GM21825 (cell line): ENCODE measurements at regions not wholly inside any gene's neighbourhood (a gene's known extent, or its start where the extent isn't known, plus 50 kb on each side); places are given as distances from the start of the nearest gene placed in this dataset.

Source experiments
- ATAC-seq: cut with Tn5 transposase; IDR thresholded peaks from one replicate; pipeline ENCODE4 v1.9.1; 2021; ENCODE audit warnings: mild to moderate bottlenecking, moderate library complexity; ENCODE audit not compliant: unreplicated experiment

DNA sequence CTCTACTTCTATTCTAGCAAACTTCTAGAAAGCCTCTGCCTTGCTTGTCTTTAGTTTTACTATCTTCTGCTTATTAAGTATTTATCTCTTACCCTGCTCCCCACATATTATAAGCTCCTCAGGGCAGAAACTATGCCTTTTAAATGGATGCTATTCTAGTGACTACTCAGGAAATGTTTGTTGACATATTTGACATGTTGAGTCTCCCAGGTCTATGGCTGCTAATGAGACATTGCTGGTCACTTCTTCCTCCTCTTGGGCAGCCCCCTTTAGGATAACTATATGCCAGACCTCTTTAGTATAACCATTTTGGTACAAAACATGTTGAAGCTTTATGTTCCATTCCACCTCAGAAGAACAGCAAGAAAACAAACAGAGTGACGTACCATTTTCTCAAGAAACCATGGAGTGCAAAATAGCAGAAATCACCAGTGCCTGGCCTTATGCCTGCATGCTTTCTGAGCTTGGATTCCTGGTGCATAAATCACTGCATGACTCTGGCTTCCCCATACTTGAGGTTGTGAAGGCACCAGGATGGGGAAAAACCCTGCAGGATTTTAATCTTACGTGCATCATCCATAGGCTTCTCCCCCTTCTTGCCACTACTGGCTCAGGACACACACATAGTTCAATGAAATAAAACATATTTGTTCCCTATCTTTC is 202.6 kb downstream of the TMX1 start:
- ATAC-seq, result no peak

DNA sequence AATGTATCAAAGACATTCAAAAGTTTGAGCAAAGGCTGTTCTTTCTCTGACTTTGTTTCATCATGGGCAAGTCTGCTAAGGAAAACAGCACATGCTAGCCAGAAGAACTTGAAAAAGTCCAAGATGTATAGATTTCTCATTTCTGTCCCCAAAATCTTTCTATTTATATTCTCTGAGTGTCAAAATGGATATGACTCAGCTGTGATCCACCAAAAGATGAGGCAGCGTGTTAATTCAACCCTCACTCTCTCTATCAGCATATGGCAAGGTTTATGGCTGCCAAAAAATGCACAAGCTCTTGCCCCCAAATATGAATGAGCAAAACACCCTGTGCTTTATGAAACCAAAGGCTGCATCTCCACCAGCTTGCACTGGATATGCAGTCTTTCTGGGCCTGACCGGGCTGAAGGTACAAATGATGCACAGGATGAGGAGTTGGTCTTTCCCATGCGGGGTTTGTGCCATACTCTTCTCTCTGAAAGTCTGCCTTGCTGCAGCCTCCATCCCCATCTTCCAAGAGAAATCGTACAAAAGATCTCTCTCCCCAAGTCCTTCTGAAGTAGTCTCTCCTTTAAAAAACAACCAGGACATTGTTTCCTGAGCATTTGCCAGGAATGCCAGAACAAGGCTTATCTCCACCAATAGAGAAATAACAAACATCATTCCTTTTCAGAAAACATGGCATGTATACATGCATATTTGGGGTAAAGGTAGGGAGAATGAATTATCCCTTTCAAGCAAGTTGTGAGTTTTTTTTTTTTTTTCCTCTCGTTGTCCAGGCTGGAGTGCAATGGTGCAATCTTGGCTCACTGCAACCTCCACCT is 203.4 kb downstream of the TMX1 start:
- ATAC-seq, result no peak

DNA sequence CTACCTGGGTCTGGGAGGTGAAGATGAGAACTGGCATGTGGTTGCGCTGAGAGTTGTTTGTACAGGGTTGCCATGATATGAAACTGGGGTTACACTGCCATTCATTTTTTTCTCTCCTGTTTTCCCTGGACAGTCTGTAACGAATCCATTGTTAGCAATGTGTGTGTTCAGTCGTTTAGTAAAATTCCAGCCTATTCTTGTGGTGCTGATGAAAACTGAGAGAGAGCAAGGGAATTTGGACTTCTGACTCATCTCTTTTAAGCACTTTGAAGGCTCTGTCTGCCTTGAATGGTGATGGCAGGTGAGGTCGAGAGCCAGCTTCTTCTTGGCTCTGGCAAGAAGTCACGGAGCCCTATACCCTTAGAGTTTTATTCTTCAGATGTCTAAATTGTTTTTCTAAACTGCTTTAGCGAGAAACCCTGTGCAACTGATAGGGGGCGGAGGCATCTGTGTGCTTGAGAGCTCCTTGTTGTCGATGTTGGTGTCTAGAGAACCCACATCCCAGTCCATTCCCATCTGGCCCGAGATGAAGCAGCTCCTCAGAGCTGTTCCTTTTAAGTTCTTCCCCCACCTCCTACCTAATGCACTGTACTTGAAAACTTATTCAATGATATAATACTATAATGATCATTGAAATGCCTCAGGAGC is 204.4 kb downstream of the TMX1 start:
- ATAC-seq, result no peak

DNA sequence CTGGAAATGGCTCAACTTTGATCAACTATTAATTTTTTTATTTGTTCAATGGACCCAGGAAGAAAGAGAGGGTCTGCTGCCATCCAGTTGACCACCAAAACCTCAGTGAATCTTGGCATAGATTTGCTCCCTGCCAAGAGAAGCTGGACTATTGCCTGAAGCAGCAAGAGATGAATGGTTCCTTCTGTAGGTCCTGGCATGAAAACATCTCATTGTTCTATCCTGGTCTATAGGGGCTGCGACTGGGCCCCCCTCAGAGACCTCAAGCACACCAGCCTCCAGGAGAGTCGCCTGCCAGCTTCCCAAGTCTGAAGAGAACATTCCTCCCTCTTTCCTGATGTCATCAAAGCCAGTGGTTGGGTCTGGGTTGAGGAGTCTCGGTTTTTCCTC is 204.9 kb downstream of the TMX1 start:
- no peak for ATAC-seq

DNA sequence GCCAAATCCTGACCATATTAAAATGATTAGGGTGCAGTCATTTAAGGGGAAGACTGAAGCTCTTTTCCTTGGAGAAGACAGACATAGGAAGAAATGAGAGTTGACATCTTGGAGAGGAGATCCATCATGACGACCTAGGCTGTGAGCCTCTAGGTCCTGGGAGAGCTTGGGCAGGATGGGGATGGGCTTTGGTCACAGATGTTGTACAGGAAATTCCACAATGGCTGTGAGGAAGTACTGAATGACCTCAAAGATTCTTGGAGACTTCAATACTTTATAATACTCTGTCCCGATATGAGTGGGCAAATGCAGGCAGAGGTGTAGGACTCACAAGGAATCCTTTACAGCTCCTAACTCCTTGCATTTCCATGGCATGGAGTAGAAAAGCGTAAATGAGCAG is 204.9 kb upstream of the FRMD6 start:
- no peak for ATAC-seq

DNA sequence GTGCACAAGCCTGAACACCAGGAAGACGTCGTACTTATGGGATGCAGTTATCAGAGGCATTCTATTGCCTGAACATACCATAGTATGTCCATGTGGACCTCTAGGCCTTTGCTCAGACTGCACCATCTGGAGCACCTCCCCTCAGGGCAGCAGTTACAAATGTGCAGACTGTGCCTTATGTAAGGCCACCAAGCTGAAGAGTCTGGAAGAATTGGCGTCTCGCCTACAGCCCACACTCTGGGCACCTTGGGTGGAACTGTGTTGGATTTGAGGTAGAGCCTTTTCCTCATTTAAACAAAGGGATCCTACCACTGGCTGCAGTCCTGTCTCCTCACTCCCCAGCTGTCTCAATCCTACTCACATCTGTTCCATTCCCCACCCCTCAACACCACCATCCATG is 204.3 kb upstream of the FRMD6 start:
- no peak for ATAC-seq

DNA sequence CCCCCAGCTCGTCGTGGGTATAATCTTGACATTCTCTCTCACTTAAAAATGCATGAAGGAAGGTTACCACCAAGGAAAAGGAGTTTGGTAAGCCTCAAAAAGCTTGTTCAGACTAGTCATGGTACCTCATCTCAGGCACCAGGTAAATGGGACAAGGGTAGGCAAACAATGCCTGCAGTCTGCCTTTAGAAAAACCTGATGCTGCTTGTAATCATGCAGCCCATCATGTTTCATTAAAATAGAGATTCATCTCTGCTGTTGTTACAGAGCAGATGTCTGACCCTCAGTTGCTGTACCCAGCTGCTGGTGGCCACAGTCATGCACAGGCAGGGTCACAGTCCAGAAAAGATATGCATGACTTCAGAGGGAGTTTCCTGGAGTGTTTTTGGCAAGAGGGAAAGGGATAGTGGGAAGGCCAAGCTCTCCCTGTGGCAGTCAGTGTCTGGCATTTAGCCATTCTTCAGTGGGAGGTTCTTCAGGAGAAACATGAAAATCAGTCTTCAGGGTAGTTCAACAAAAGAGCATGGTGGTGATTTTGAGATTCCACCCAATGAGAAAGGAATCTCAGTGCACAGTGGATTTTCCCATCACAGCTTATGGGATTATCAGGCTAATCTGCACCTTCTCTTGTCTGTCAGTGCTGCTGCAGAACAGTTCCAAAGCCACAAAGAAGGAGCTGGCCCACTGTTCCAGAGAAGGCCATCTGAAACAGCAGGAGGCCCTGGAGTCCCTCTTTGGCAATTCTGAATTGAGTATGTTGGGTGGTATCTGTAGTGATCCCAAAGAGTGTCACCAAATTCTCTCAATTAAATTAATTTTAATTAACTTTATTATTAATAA is 202.7 kb upstream of the FRMD6 start:
- ATAC-seq, result no peak

DNA sequence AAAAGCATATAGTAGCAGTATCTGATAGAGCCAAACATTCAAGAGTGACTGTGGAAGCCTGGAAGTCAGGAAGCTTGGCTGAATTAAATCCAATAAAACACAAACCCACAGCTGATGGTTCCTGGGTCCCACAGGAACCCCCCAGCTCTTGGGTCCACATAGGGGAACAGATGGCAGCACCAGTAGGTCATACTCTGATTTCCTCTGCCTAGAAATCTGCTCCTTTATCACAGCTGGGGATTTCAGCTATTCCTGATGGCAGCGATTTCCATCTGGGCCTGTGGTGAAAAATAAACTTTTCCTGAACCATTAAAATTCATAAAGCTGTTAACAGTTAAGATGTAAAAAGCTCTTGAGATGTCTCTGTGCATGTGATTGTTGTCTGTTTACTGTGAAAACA is 202.0 kb upstream of the FRMD6 start:
- no peak for ATAC-seq

DNA sequence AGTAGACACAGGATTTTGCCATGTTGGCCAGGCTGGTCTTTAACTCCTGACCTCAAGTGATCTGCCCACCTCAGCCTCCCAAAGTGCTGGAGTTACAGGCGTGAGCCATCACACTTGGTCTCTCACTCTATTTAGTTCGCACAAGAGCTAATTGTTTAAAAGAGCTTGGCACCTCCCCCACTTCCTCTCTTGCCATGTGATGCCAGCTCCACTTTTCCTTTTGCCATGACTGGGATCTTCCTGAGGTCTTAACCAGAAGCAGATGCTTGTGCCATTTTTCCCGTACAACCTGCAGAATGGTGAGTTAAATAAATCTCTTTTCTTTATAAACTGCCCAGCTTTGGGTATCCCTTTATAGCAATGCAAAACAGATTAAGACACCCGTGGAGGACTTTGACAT is 200.1 kb upstream of the FRMD6 start:
- ATAC-seq, result no peak

DNA sequence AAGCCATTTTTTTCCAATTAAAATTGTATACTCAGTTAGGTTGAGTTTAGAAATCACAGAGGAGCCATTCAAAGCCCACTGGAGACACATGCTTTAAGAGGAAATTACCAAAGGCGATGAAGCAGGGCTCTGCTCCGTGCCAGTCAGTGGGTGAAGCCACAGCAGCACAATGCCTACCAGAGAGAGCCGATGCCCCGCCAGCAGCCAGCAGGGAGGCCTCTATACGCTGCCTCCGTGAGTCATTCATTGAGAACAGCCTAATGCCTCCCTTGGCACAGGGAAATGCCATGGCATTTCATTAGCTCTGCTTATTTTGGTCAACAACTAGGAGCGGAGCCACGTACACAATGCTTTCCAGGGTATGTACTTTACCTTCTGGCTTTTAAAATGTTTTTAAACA is 197.8 kb upstream of the FRMD6 start:
- no peak for ATAC-seq

GRCh38 chr14:51454351-51454750 is 197.4 kb upstream of the FRMD6 start:
- ATAC-seq, result no peak

DNA sequence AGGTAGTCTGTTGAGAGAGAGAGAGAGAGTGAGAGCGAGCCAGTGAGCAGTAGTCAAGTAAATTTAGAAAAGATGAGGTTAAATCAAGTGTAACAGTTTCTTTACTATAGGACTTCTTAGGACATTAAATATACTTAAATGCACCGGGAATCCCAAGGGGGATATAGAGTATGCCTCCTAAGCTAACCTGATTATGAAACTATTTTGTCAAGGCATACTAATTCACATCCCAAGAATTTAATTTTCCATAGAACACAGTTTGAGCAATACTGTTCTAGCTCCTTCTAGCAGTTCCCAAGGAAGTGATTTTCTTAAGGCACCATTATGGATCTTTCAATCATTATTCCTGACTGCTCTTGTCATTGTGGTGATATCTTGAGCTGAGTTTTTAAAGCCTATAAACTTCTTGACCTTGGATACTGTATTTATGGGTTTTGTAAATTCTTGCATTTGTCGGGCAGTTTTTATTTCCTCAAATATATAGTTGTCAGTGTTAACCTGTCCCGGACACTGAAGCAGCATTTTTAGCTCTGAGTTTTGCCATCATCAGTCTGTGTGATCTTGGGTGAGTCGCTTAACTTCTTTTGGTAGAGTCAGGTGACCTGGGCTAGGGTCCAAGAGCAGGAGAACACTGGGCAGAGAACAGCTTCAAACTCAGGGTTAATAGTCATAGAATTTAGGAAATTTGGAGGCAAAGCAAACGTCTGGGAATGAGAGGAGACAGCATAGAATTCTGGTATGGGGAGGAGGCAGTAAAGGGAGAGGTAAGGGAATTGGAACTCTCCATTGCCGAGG is 196.5 kb upstream of the FRMD6 start:
- ATAC-seq, result no peak

DNA sequence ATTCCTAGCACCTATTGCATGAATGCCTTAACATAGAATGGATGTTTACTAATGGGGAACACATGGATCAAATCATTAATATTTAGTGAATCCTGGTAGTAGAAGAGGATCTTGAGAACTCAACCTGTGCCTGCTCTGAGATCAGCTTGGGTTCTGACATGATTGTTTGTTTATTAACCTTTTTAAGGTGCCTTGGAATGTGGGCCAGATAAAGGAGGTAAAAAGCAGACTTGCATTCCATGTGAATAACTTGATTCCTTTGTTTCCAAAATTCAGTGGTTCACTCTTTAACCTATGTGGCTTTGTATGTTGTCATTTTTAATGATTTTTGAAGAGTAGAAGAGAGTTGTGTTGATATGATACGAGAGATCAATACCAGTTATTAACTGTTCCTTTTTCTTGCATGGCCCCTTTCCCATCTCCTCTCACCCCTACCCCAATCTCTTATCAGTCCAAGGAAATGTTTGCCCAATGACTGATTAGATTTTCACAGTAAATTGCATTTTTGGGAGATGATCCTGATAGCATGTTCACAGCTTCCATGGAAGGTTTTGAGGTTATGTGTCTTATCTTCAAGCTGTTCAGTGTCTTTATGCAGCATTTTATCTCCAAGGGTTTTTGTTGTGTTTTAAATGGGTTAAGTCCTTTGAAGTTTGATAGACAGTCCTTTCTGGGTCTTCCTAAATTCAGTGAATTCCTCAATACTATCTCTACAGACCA is 193.7 kb upstream of the FRMD6 start:
- no peak for ATAC-seq

- no peak for ATAC-seq
Measured at GRCh38 chr14:51458563-51458955, 193.2 kb upstream of the FRMD6 start.

DNA sequence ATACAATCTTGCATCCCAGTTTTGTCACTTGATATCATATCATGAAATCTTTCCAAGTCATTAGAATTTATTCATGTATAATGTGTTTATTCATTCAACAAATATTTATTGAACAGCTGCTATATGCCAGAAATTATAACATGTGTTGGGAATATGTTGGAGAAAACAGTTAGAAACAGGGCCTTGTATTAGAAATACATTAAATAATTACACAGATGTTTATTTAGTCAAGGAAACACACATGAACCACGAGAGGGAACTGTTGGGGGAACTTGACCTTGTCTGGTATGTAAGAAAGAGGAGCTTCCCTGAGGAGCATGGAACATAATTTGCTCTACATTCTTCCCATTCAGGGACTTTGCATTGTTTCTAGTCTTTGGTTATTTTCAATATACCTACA is 191.7 kb upstream of the FRMD6 start:
- no peak for ATAC-seq

DNA sequence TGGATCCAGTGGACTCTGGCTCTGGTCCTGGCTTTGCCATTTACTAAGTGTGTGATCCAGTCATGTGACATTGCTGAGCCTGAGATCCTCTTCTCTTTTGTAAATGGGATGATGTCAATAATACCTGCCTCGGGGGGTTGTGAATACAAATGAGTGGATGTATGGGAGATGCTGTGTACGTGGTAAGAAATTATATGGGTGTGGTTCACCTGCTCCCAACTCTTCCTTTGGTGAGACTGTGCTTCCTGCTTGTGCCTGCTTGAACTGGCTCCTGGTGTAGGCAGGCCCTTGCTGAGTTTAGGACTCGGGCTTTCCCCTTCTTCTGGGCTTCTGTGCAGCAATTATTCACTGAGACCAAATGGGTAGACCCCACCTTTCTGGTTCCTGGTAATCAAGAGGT is 189.5 kb upstream of the FRMD6 start:
- ATAC-seq, result no peak

DNA sequence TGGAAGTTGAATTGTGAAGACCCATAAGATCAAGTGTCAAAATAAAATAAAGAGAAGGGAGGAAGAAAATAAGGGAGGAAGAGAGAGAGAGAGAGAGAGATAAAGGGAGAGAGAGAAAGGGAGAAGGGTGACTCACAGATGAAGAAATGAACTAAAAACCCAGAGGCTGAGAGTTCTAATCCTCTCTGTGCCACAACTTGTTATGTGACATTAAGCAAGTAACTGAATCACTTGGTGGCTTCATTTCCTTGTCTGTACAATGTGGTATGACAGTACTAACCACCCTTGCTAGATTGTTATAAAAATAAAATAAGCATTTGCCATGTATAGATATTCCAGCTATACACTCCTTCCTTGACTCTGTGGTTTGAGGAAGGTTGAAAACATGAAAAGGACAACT is 189.0 kb upstream of the FRMD6 start:
- no peak for ATAC-seq

- no peak for ATAC-seq
Measured at GRCh38 chr14:51463461-51463860, 188.2 kb upstream of the FRMD6 start.

DNA sequence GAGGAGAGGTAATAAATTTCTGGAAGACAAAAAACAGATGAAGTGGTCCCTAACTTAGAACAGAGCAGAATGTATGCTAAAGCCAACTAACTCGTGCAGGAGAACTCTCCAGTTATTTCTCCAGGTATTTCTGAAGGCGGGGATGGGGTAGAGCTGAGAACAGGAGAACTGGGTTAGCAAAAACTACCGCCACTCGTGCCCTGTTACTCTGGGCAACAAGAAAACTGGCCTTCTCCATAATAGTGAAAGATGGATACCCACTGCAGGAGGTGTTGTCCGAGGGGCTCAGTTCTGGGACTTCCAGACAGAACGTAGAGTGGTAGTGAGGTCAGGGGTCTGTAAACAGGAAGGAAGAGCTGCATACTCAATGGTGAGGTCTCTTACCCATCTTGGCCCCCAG is 187.3 kb upstream of the FRMD6 start:
- ATAC-seq, result no peak

- ATAC-seq, result no peak
Measured at GRCh38 chr14:51465486-51465885, 186.2 kb upstream of the FRMD6 start.
